NCI-H1092 (cell line): ENCODE measurements at regions not wholly inside any gene's neighbourhood (a gene's known extent, or its start where the extent isn't known, plus 50 kb on each side); places are given as distances from the start of the nearest gene placed in this dataset.
"Not testable (repeated sequence)": the region's sequence is repeated elsewhere in the genome, so short reads cannot be mapped to it uniquely, and the experiment has no call there.

Experiments
- DNase-seq: peaks from one replicate; lab custom pipeline; 2025; lab: John Stamatoyannopoulos, UW

GRCh38 chr2:122800781-122801180, 1045.3 kb downstream of the TSN start:
- no peak for DNase-seq

- DNase-seq, result no peak
Observed at GRCh38 chr2:122804494-122804893, 1049.0 kb downstream of the TSN start.

- DNase-seq, result no peak
Observed at GRCh38 chr2:122805346-122805745, 1049.9 kb downstream of the TSN start.

GRCh38 chr2:122808286-122808969, 1053.0 kb downstream of the TSN start:
- DNase-seq, result no peak

- not testable (repeated sequence) for DNase-seq
Observed at GRCh38 chr2:122812214-122812613, 1056.8 kb downstream of the TSN start.

- no peak for DNase-seq
Observed at GRCh38 chr2:122815120-122815519, 1059.7 kb downstream of the TSN start.

GRCh38 chr2:122816803-122817202, 1061.4 kb downstream of the TSN start:
- DNase-seq, result no peak

- DNase-seq, result no peak
Observed at GRCh38 chr2:122822319-122822718, 1066.9 kb downstream of the TSN start.

GRCh38 chr2:122830157-122830556, 1074.7 kb downstream of the TSN start:
- no peak for DNase-seq

- DNase-seq, result no peak
Observed at GRCh38 chr2:122831649-122832048, 1076.2 kb downstream of the TSN start.

- no peak for DNase-seq
Observed at GRCh38 chr2:122843503-122843902, 1088.1 kb downstream of the TSN start.

GRCh38 chr2:122851161-122851560, 1095.7 kb downstream of the TSN start:
- no peak for DNase-seq

GRCh38 chr2:122851972-122852531, 1096.6 kb downstream of the TSN start:
- no peak for DNase-seq

GRCh38 chr2:122856696-122857095, 1101.2 kb downstream of the TSN start:
- DNase-seq, result no peak

GRCh38 chr2:122858075-122858702, 1102.7 kb downstream of the TSN start:
- no peak for DNase-seq

GRCh38 chr2:122858813-122859212, 1103.4 kb downstream of the TSN start:
- DNase-seq, result no peak

- no peak for DNase-seq
Observed at GRCh38 chr2:122859260-122859659, 1103.8 kb downstream of the TSN start.

GRCh38 chr2:122863532-122863931, 1108.1 kb downstream of the TSN start:
- DNase-seq, result no peak

- no peak for DNase-seq
Observed at GRCh38 chr2:122864728-122865127, 1109.3 kb downstream of the TSN start.

GRCh38 chr2:122866095-122866494, 1110.6 kb downstream of the TSN start:
- no peak for DNase-seq

- no peak for DNase-seq
Observed at GRCh38 chr2:122867941-122868340, 1112.5 kb downstream of the TSN start.

- no peak for DNase-seq
Observed at GRCh38 chr2:122868646-122869275, 1113.3 kb downstream of the TSN start.

GRCh38 chr2:122873951-122874350, 1118.5 kb downstream of the TSN start:
- DNase-seq, result no peak
